ENCODE measurements at regions not wholly inside any gene's neighbourhood (a gene's known extent, or its start where the extent isn't known, plus 50 kb on each side); places are given as distances from the start of the nearest gene placed in this dataset.
"Not testable (repeated sequence)": the region's sequence is repeated elsewhere in the genome, so short reads cannot be mapped to it uniquely, and the experiment has no call there.

- DNase-seq (ENCODE audit: low read depth in 2 of 2), result no peak
These were observed 149.5 kb upstream of the NPY start for GRCh38 chr7:24134535-24134934.

GRCh38 chr7:24135003-24135817, 148.8 kb upstream of the NPY start:
- no peak for DNase-seq (ENCODE audit: low read depth in 2 of 2)

- no peak for DNase-seq (ENCODE audit: low read depth in 2 of 2)
These were observed 146.7 kb upstream of the NPY start for GRCh38 chr7:24137338-24137737.

- DNase-seq (ENCODE audit: low read depth in 2 of 2), result no peak
These were observed 145.6 kb upstream of the NPY start for GRCh38 chr7:24138343-24138742.

- DNase-seq (ENCODE audit: low read depth in 2 of 2), result no peak
These were observed 144.0 kb upstream of the NPY start for GRCh38 chr7:24140001-24140400.

GRCh38 chr7:24141874-24142509, 142.0 kb upstream of the NPY start:
- no peak for DNase-seq (ENCODE audit: low read depth in 2 of 2)

- DNase-seq (ENCODE audit: low read depth in 2 of 2), result no peak
These were observed 140.4 kb upstream of the NPY start for GRCh38 chr7:24143547-24143946.

GRCh38 chr7:24151944-24152343, 132.0 kb upstream of the NPY start:
- DNase-seq (ENCODE audit: low read depth in 2 of 2), result no peak

GRCh38 chr7:24152356-24152755, 131.6 kb upstream of the NPY start:
- DNase-seq (ENCODE audit: low read depth in 2 of 2), result no peak

- DNase-seq (ENCODE audit: low read depth in 2 of 2), result no peak
These were observed 131.0 kb upstream of the NPY start for GRCh38 chr7:24152877-24153472.

GRCh38 chr7:24157666-24158065, 126.3 kb upstream of the NPY start:
- no peak for DNase-seq (ENCODE audit: low read depth in 2 of 2)

GRCh38 chr7:24158975-24159374, 125.0 kb upstream of the NPY start:
- DNase-seq (ENCODE audit: low read depth in 2 of 2), result no peak

- DNase-seq (ENCODE audit: low read depth in 2 of 2), result no peak
These were observed 119.6 kb upstream of the NPY start for GRCh38 chr7:24164401-24164800.

GRCh38 chr7:24169077-24169624, 114.8 kb upstream of the NPY start:
- DNase-seq (ENCODE audit: low read depth in 2 of 2), result no peak

- not testable (repeated sequence) for DNase-seq (ENCODE audit: low read depth in 2 of 2)
These were observed 112.0 kb upstream of the NPY start for GRCh38 chr7:24171951-24172350.

GRCh38 chr7:24172856-24173255, 111.1 kb upstream of the NPY start:
- DNase-seq (ENCODE audit: low read depth in 2 of 2), result no peak

- DNase-seq (ENCODE audit: low read depth in 2 of 2), result no peak
These were observed 108.4 kb upstream of the NPY start for GRCh38 chr7:24175603-24176002.

GRCh38 chr7:24178811-24179570, 105.0 kb upstream of the NPY start:
- DNase-seq (ENCODE audit: low read depth in 2 of 2), result no peak

GRCh38 chr7:24191362-24191761, 92.6 kb upstream of the NPY start:
- DNase-seq (ENCODE audit: low read depth in 2 of 2), result no peak

GRCh38 chr7:24192053-24192452, 91.9 kb upstream of the NPY start:
- no peak for DNase-seq (ENCODE audit: low read depth in 2 of 2)

- DNase-seq (ENCODE audit: low read depth in 2 of 2), result no peak
These were observed 91.3 kb upstream of the NPY start for GRCh38 chr7:24192691-24193090.

- no peak for DNase-seq (ENCODE audit: low read depth in 2 of 2)
These were observed 86.1 kb upstream of the NPY start for GRCh38 chr7:24197852-24198251.
